Endodermal cell (in vitro differentiated cells): ENCODE measurements at regions not wholly inside any gene's neighbourhood (a gene's known extent, or its start where the extent isn't known, plus 50 kb on each side); places are given as distances from the start of the nearest gene placed in this dataset.

Source experiments
- DNase-seq: peaks from one replicate; pipeline ENCODE4 v3.0.0-alpha.2; 2017
- H3K27ac ChIP-seq: 2 replicates; pipeline ENCODE4 v1.5.1; 2013; ENCODE audit warnings: mild to moderate bottlenecking, low read depth, low read length, moderate library complexity
- H3K27me3 ChIP-seq: 2 replicates; pipeline ENCODE4 v1.6.1; 2013; ENCODE audit warnings: mild to moderate bottlenecking, low read length, moderate library complexity; ENCODE audit not compliant: insufficient read depth, control insufficient read depth, poor library complexity, severe bottlenecking
- H3K36me3 ChIP-seq: 2 replicates; pipeline ENCODE4 v1.7.0; 2013; ENCODE audit warnings: mild to moderate bottlenecking, low read length, moderate library complexity; ENCODE audit not compliant: control insufficient read depth, insufficient read depth
- H3K4me1 ChIP-seq: one replicate; pipeline ENCODE4 v1.7.0; 2013; ENCODE audit warnings: low read length; ENCODE audit not compliant: control insufficient read depth, insufficient read depth
- H3K4me3 ChIP-seq: 2 replicates; pipeline ENCODE4 v1.5.1; 2013; ENCODE audit warnings: mild to moderate bottlenecking, low read length, moderate library complexity
- H3K9ac ChIP-seq: 2 replicates; pipeline ENCODE4 v1.6.1; 2013; ENCODE audit warnings: mild to moderate bottlenecking, low read length, moderate library complexity; ENCODE audit not compliant: poor library complexity, severe bottlenecking; ENCODE audit errors: extremely low read depth
- H3K9me3 ChIP-seq: 2 replicates; pipeline ENCODE4 v1.6.1; 2013; ENCODE audit warnings: mild to moderate bottlenecking, low read length, moderate library complexity; ENCODE audit not compliant: control insufficient read depth
- H3K27ac Mint-ChIP-seq: 2 replicates; pipeline ENCODE4 v1.8.0; 2020; ENCODE audit warnings: mixed read lengths
- H3K27me3 Mint-ChIP-seq: 2 replicates; pipeline ENCODE4 v1.8.0; 2021; ENCODE audit warnings: mild to moderate bottlenecking, mixed read lengths; ENCODE audit not compliant: insufficient read depth
- H3K36me3 Mint-ChIP-seq: 2 replicates; pipeline ENCODE4 v1.8.0; 2020; ENCODE audit warnings: low read depth, mixed read lengths
- H3K4me1 Mint-ChIP-seq: 2 replicates; pipeline ENCODE4 v1.8.0; 2020; ENCODE audit warnings: mixed read lengths
- H3K4me3 Mint-ChIP-seq: 2 replicates; pipeline ENCODE4 v1.8.0; 2020; ENCODE audit warnings: mild to moderate bottlenecking, moderate library complexity, mixed read lengths
- H3K9me3 Mint-ChIP-seq: 2 replicates; pipeline ENCODE4 v1.8.0; 2020; ENCODE audit warnings: mild to moderate bottlenecking, mixed read lengths
- WGBS, 2 experiments: methylation state at CpG; one replicate each; pipeline versions ENCODE4 v1.1.5 to v1.1.7; 2013; ENCODE audit warnings: missing lambda C conversion rate in 2 of 2, mixed read lengths in 1 of 2; ENCODE audit not compliant: insufficient coverage in 1 of 2, insufficient read length in 1 of 2; 5-methylcytosine and 5-hydroxymethylcytosine counted together
- TF ChIP-seq, protein P1 (sequence below): fragments of 200-600 bp; sonication (generic); conservative IDR thresholded peaks from 2 replicates; pipeline ENCODE4 v1.5.0; 2021; ENCODE audit warnings: antibody characterized with exemption, mild to moderate bottlenecking

DNA sequence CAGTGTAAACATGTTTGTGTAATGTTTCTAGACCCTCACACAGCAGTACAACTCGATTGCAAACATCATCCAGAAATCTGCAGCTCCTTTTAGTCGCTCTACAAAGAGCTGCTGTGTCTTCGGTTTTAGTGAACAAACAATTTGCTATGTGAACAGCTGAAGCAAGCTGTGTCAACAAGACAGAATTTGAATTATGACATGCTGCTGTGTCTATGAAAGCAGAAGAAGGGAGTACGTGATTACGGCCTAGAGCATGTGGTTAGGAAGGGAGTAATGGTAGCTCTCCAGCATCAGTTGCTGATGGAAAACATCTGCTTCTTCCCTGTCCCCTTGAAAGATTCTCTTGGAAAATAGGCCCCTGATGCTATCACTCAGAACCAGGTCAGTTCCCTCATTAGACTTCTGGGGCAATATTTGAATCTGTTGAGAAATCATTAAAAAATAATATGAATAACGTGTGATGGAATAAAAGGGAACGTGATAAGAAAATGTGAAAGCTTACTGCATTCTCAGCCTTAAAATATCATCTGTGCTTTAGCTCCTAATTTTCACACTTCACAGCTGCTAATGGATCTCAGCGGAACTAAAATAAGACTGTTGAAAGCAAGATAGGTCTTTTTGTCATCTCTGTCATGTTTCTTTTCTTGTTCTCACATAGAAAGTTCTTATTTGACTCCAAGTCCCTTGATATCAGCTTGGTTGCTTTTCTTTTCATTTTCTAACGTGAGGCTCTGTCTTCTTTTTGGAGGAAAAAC is 891.5 kb downstream of the ROBO2 start:
- DNase-seq = no peak
- Histone ChIP-seq H3K4me1 (no peaks in the 10 kb centered on the region), H3K27me3 (no peaks in the 10 kb centered on the region), H3K4me3 (no peak overlapping the region), H3K9ac (no peak overlapping the region), H3K36me3 (no peaks in the 10 kb centered on the region), H3K9me3 (no peaks in the 10 kb centered on the region), H3K27ac (no peak overlapping the region)
- TF ChIP-seq, protein P1, sequence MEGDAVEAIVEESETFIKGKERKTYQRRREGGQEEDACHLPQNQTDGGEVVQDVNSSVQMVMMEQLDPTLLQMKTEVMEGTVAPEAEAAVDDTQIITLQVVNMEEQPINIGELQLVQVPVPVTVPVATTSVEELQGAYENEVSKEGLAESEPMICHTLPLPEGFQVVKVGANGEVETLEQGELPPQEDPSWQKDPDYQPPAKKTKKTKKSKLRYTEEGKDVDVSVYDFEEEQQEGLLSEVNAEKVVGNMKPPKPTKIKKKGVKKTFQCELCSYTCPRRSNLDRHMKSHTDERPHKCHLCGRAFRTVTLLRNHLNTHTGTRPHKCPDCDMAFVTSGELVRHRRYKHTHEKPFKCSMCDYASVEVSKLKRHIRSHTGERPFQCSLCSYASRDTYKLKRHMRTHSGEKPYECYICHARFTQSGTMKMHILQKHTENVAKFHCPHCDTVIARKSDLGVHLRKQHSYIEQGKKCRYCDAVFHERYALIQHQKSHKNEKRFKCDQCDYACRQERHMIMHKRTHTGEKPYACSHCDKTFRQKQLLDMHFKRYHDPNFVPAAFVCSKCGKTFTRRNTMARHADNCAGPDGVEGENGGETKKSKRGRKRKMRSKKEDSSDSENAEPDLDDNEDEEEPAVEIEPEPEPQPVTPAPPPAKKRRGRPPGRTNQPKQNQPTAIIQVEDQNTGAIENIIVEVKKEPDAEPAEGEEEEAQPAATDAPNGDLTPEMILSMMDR = no peak
- no peak overlapping the region for H3K27ac Mint-ChIP-seq
- H3K4me3 Mint-ChIP-seq = no peak overlapping the region
- H3K4me1 Mint-ChIP-seq = peaks cover 11% of the 10 kb centered on the region
- no peaks in the 10 kb centered on the region for H3K36me3 Mint-ChIP-seq
- no peaks in the 10 kb centered on the region for H3K27me3 Mint-ChIP-seq
- WGBS, 2 experiments = 88 to 100% methylated on average over 5 to 9 of the region's 9 CpGs
- no peaks in the 10 kb centered on the region for H3K9me3 Mint-ChIP-seq

- Histone ChIP-seq H3K4me3 (no peak overlapping the region), H3K9ac (no peak overlapping the region), H3K27ac (no peak overlapping the region), H3K4me1 (no peaks in the 10 kb centered on the region), H3K27me3 (no peaks in the 10 kb centered on the region), H3K9me3 (no peaks in the 10 kb centered on the region), H3K36me3 (no peaks in the 10 kb centered on the region)
- no peaks in the 10 kb centered on the region for H3K36me3 Mint-ChIP-seq
- no peaks in the 10 kb centered on the region for H3K9me3 Mint-ChIP-seq
- TF ChIP-seq, protein P1 = no peak
- no peaks in the 10 kb centered on the region for H3K27me3 Mint-ChIP-seq
- DNase-seq = no peak
- no peak overlapping the region for H3K27ac Mint-ChIP-seq
- WGBS, 2 experiments = no CpG with 5 or more reads among the region's 1 CpG
- H3K4me1 Mint-ChIP-seq = peaks cover 3% of the 10 kb centered on the region
- no peak overlapping the region for H3K4me3 Mint-ChIP-seq
Observed at GRCh38 chr3:77932926-77933325, 893.0 kb downstream of the ROBO2 start.

DNA sequence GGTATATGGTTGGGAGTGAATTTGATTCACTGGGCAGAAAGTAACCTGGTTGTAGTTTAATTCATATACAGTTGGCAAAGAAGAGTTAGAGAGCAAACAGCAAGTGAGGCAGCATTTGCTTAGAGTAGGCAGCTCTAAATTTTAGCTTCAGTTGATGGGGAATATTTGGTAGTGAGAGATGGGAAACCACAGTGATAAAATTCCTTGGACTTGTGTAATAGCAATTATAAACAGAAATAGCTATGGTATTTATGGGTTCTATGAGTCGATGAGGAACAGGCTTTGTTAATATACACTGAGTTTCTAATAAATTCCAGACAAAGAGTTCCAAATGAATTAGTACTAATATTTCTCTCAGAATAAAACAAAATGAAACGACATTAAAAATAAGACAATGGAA is 894.0 kb downstream of the ROBO2 start:
- Histone ChIP-seq H3K36me3 (no peaks in the 10 kb centered on the region), H3K9ac (no peak overlapping the region), H3K27me3 (no peaks in the 10 kb centered on the region), H3K27ac (no peak overlapping the region), H3K9me3 (no peaks in the 10 kb centered on the region), H3K4me3 (no peak overlapping the region), H3K4me1 (no peaks in the 10 kb centered on the region)
- Mint-ChIP-seq H3K27ac (no peak overlapping the region), H3K36me3 (no peaks in the 10 kb centered on the region), H3K4me1 (peaks cover 3% of the 10 kb centered on the region), H3K4me3 (no peak overlapping the region), H3K27me3 (no peaks in the 10 kb centered on the region), H3K9me3 (no peaks in the 10 kb centered on the region)
- DNase-seq = no peak
- 91% methylated on average over 1 of the region's 2 CpGs; no CpG with 5 or more reads in 1 of the 2 experiments for WGBS, 2 experiments
- TF ChIP-seq, protein P1 = no peak
